Suprapubic skin (tissue), 3 donors: ENCODE measurements at regions not wholly inside any gene's neighbourhood (a gene's known extent, or its start where the extent isn't known, plus 50 kb on each side); places are given as distances from the start of the nearest gene placed in this dataset.

Experiments
- CTCF ChIP-seq, 2 donors: fragments of 200-600 bp in 1 of 2; fragments of 450-650 bp in 1 of 2; sonication (generic) in 1 of 2; IDR thresholded peaks; one replicate each; pipeline ENCODE4 v1.5.1; 2016 to 2019; ENCODE audit warnings: antibody characterized with exemption in 2 of 2, mild to moderate bottlenecking in 1 of 2, moderate library complexity in 1 of 2
- POLR2A ChIP-seq, 2 donors: fragments of 450-650 bp; IDR thresholded peaks; one replicate each; pipeline ENCODE4 v1.6.1; 2017; ENCODE audit warnings: antibody characterized with exemption in 2 of 2, mild to moderate bottlenecking in 2 of 2, moderate library complexity in 2 of 2

GRCh38 chr4:154936873-154937272, 155.8 kb downstream of the RBM46 start:
- TF ChIP-seq CTCF (IDR thresholded peaks at IDR 0.05) (no peak), POLR2A (IDR thresholded peaks at IDR 0.05) (no peak)
